ENCODE measurements at regions not wholly inside any gene's neighbourhood (a gene's known extent, or its start where the extent isn't known, plus 50 kb on each side); places are given as distances from the start of the nearest gene placed in this dataset.

GRCh38 chr2:120842456-120843439 lies 107.1 kb downstream of the GLI2 start:
- Mint-ChIP-seq H3K9me3 (no peaks in the 10 kb centered on the region), H3K4me3 (no peak overlapping the region), H3K27ac (peak overlapping the region; percentile 52; the same call in 1 of the 2 replicates), H3K27me3 (ENCODE audit: low read depth) (no peaks in the 10 kb centered on the region), H3K4me1 (peaks cover 23% of the 10 kb centered on the region), H3K36me3 (peaks cover 14% of the 10 kb centered on the region)
- ATAC-seq (no peak), DNase-seq (ENCODE audit: low spot score) (no peak)
- TF ChIP-seq SP1 (CRISPR knock-in tag; conservative IDR thresholded peaks at IDR 0.05) = no peak
- no peak for TF ChIP-seq ZNF232 (CRISPR knock-in tag; IDR thresholded peaks at IDR 0.05)
- no peak for TF ChIP-seq ZNF317 (CRISPR knock-in tag; IDR thresholded peaks at IDR 0.05; ENCODE audit: borderline replicate concordance, low read depth)
- no peak for TF ChIP-seq ZNF416 (CRISPR knock-in tag; IDR thresholded peaks at IDR 0.05)
- no peak for TF ChIP-seq FOXK1 (CRISPR knock-in tag; IDR thresholded peaks at IDR 0.05)
- TF ChIP-seq, protein P1, sequence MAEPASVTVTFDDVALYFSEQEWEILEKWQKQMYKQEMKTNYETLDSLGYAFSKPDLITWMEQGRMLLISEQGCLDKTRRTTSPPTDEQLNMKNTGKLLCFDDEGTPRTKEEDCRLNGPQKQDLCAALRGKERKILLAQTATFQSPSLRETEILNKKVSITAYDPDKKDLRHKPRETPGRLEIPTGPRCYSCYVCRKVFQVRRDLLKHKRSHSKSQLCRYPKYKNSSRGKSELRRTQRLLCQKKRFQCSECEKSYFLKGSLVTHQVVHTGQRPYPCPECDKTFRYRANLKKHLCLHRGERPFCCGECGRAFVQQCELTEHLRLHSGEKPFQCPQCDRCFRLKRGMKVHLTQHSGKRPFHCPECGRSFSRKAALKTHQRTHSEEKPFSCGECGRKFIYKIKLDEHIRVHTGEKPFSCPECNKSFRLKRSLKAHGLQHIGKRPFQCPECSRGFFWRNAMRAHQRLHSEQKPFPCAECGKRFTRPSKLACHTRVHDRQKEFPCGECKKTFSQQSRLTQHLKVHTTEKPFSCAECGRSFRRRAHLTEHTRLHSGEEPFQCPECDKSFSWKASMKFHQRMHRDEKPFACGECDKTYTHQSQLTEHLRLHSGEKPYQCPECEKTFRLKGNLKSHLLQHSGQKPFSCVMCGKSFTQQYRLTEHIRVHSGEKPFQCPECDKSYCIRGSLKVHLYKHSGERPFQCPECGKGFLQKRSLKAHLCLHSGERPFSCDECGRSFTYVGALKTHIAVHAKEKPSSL (CRISPR knock-in tag; conservative IDR thresholded peaks at IDR 0.05) = no peak
- no peak for TF ChIP-seq ZNF423 (CRISPR knock-in tag; IDR thresholded peaks at IDR 0.05)
- no peak for TF ChIP-seq ZNF121 (CRISPR knock-in tag; IDR thresholded peaks at IDR 0.05)
- TF ChIP-seq ATF2 (CRISPR knock-in tag; IDR thresholded peaks at IDR 0.05; ENCODE audit: borderline replicate concordance, low read depth) = no peak
- no peak for TF ChIP-seq ZNF671 (CRISPR knock-in tag; IDR thresholded peaks at IDR 0.05)
- no peak for TF ChIP-seq IRF1 (CRISPR knock-in tag; IDR thresholded peaks at IDR 0.05)
- TF ChIP-seq, protein P2, sequence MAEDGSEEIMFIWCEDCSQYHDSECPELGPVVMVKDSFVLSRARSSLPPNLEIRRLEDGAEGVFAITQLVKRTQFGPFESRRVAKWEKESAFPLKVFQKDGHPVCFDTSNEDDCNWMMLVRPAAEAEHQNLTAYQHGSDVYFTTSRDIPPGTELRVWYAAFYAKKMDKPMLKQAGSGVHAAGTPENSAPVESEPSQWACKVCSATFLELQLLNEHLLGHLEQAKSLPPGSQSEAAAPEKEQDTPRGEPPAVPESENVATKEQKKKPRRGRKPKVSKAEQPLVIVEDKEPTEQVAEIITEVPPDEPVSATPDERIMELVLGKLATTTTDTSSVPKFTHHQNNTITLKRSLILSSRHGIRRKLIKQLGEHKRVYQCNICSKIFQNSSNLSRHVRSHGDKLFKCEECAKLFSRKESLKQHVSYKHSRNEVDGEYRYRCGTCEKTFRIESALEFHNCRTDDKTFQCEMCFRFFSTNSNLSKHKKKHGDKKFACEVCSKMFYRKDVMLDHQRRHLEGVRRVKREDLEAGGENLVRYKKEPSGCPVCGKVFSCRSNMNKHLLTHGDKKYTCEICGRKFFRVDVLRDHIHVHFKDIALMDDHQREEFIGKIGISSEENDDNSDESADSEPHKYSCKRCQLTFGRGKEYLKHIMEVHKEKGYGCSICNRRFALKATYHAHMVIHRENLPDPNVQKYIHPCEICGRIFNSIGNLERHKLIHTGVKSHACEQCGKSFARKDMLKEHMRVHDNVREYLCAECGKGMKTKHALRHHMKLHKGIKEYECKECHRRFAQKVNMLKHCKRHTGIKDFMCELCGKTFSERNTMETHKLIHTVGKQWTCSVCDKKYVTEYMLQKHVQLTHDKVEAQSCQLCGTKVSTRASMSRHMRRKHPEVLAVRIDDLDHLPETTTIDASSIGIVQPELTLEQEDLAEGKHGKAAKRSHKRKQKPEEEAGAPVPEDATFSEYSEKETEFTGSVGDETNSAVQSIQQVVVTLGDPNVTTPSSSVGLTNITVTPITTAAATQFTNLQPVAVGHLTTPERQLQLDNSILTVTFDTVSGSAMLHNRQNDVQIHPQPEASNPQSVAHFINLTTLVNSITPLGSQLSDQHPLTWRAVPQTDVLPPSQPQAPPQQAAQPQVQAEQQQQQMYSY (CRISPR knock-in tag; IDR thresholded peaks at IDR 0.05) = no peak
- TF ChIP-seq NFATC4 (CRISPR knock-in tag; IDR thresholded peaks at IDR 0.05) = no peak
- TF ChIP-seq ZNF138 (CRISPR knock-in tag; conservative IDR thresholded peaks at IDR 0.05) = no peak
- no peak for TF ChIP-seq NFE2L1 (CRISPR knock-in tag; IDR thresholded peaks at IDR 0.05)
- TF ChIP-seq, protein P3, sequence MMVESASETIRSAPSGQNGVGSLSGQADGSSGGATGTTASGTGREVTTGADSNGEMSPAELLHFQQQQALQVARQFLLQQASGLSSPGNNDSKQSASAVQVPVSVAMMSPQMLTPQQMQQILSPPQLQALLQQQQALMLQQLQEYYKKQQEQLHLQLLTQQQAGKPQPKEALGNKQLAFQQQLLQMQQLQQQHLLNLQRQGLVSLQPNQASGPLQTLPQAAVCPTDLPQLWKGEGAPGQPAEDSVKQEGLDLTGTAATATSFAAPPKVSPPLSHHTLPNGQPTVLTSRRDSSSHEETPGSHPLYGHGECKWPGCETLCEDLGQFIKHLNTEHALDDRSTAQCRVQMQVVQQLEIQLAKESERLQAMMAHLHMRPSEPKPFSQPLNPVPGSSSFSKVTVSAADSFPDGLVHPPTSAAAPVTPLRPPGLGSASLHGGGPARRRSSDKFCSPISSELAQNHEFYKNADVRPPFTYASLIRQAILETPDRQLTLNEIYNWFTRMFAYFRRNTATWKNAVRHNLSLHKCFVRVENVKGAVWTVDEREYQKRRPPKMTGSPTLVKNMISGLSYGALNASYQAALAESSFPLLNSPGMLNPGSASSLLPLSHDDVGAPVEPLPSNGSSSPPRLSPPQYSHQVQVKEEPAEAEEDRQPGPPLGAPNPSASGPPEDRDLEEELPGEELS (CRISPR knock-in tag; IDR thresholded peaks at IDR 0.05) = no peak
- TF ChIP-seq CDX4 (CRISPR knock-in tag; IDR thresholded peaks at IDR 0.05; ENCODE audit: borderline replicate concordance) = no peak
- TF ChIP-seq FOXJ3 (CRISPR knock-in tag; IDR thresholded peaks at IDR 0.05; ENCODE audit: borderline replicate concordance) = no peak
- CTCF ChIA-PET = interaction anchor here (1.5 to 1.9 kb wide), 3 partner anchors 16 to 235 kb away, joined by 3 to 6 read pairs (median 4); no protein-coding TSS in a partner anchor
- POLR2A ChIA-PET = interaction anchor here (0.6 kb wide), 1 partner anchor 256 kb away, joined by 3 read pairs; no protein-coding TSS in a partner anchor
